ENCODE measurements at regions not wholly inside any gene's neighbourhood (a gene's known extent, or its start where the extent isn't known, plus 50 kb on each side); places are given as distances from the start of the nearest gene placed in this dataset.

DNA sequence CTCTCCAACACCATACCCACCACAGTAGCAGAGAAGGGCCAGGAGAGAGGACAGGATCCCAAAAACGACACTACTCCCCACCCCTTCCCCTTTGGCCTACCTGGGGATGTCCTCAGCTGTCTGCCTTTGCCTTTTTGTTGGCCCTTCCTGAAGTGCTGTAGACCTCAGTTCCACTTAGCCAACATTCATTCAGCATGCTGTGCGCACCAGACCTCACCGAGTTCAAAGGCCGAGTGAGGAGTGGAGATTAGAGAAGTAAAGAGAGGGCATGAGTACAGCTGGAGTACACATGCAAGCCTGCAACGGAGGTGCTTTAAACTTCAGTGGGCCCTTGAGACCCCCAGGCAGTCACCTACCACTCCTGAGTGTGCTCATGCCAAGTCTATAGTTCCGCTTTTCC, 99.0 kb downstream of the TEX26 start:
- TF ChIP-seq, protein P1, sequence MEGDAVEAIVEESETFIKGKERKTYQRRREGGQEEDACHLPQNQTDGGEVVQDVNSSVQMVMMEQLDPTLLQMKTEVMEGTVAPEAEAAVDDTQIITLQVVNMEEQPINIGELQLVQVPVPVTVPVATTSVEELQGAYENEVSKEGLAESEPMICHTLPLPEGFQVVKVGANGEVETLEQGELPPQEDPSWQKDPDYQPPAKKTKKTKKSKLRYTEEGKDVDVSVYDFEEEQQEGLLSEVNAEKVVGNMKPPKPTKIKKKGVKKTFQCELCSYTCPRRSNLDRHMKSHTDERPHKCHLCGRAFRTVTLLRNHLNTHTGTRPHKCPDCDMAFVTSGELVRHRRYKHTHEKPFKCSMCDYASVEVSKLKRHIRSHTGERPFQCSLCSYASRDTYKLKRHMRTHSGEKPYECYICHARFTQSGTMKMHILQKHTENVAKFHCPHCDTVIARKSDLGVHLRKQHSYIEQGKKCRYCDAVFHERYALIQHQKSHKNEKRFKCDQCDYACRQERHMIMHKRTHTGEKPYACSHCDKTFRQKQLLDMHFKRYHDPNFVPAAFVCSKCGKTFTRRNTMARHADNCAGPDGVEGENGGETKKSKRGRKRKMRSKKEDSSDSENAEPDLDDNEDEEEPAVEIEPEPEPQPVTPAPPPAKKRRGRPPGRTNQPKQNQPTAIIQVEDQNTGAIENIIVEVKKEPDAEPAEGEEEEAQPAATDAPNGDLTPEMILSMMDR (IDR thresholded peaks at IDR 0.05; ENCODE audit: borderline replicate concordance, control extremely low read depth, extremely low read depth, insufficient read depth, missing control alignments), result no peak
- in situ Hi-C loops (cut with MboI; ENCODE audit: low sequenced_read_pairs, unreplicated experiment), result loop anchor here (25.0 kb wide), 1 partner anchor 344 kb away; no protein-coding TSS in a partner anchor

DNA sequence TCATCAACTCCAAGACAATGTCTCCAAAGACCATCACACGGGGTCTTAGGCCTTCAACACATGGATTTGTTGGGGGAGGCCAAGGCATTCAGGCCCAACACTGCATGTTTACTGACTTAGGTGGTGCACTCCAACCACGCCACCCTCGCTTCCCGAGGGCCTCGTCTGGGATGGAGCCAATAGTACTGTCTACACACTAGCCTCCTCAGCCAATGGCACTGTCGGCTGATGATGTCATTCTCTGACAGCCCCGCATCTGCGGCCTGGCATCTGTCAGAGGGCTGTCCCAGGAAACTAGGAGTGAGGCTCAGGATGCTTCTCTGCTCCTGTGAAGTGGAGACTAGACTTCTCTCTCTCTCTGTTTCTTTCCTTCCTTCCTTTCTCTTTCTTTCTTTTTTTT, 96.6 kb downstream of the TEX26 start:
- no peak for DNase-seq (ENCODE audit: low spot score)
- in situ Hi-C loops (cut with MboI; ENCODE audit: low sequenced_read_pairs, unreplicated experiment), result loop anchor here (25.0 kb wide), 1 partner anchor 342 kb away; no protein-coding TSS in a partner anchor
- TF ChIP-seq, protein P1 (IDR thresholded peaks at IDR 0.05; ENCODE audit: borderline replicate concordance, control extremely low read depth, extremely low read depth, insufficient read depth, missing control alignments), result no peak

More for the DNA sequence above, 99.0 kb downstream of the TEX26 start:
- no peak for DNase-seq (ENCODE audit: low spot score)

DNA sequence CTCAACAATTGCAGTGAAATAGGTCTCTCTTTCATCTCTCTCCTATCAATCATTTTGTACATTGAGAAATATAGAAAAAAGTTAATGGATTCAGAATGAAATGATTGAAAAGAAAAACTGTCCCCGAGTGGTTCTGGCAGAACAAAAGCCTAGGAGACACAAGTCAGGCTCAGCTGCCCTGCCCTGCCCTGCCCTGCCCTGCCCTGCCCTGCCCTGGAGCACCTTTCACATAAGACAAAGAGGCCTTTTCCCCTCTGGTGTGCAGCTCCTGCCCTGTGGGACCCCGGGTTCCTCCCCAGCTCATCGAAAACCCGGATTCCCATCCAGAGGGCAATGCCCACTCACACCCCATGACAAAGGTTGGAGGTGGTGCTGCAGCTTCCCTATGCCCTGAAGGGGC, 94.7 kb downstream of the TEX26 start:
- in situ Hi-C loops (cut with MboI; ENCODE audit: low sequenced_read_pairs, unreplicated experiment), result loop anchor here (25.0 kb wide), 1 partner anchor 340 kb away; no protein-coding TSS in a partner anchor
- TF ChIP-seq, protein P1 (IDR thresholded peaks at IDR 0.05; ENCODE audit: borderline replicate concordance, control extremely low read depth, extremely low read depth, insufficient read depth, missing control alignments), result no peak
- no peak for DNase-seq (ENCODE audit: low spot score)

Data from GM13976 (cell line).